ENCODE measurements at regions not wholly inside any gene's neighbourhood (a gene's known extent, or its start where the extent isn't known, plus 50 kb on each side); places are given as distances from the start of the nearest gene placed in this dataset.

- H3K27ac ChIP-seq (ENCODE audit: low read depth in 1 of 3, low read length in 2 of 3), result no peak overlapping the region
- peaks cover 0 to 4% of the 10 kb centered on the region in 2 donors for H3K9me3 ChIP-seq (ENCODE audit: control insufficient read depth in 2 of 2, insufficient read depth in 1 of 2, low read depth in 1 of 2, low read length in 1 of 2)
- no peaks in the 10 kb centered on the region for H3K4me1 ChIP-seq (ENCODE audit: control insufficient read depth in 3 of 3, insufficient read depth in 2 of 3, low read depth in 1 of 3, low read length in 2 of 3)
- H3K4me3 ChIP-seq (ENCODE audit: low read depth in 1 of 3, low read length in 3 of 3), result no peak overlapping the region
- no peak for FAIRE-seq
- H3K27me3 ChIP-seq (ENCODE audit: control insufficient read depth in 3 of 3, insufficient read depth in 3 of 3, low read length in 3 of 3), result no peaks in the 10 kb centered on the region
- DNase-seq, result no peak
- H3K36me3 ChIP-seq (ENCODE audit: control insufficient read depth in 3 of 3, insufficient read depth in 2 of 3, low read depth in 1 of 3, low read length in 3 of 3), result no peaks in the 10 kb centered on the region
- WGBS, 3 donors, result 69 to 73% (median 71%) methylated on average over 10 of the region's 10 CpGs
These were observed 1386.6 kb upstream of the PCDH9 start for GRCh38 chr13:68616600-68617222.

- no peaks in the 10 kb centered on the region for H3K27me3 ChIP-seq (ENCODE audit: control insufficient read depth in 3 of 3, insufficient read depth in 3 of 3, low read length in 3 of 3)
- H3K27ac ChIP-seq (ENCODE audit: low read depth in 1 of 3, low read length in 2 of 3), result no peak overlapping the region
- FAIRE-seq (no peak), DNase-seq (no peak)
- H3K4me1 ChIP-seq (ENCODE audit: control insufficient read depth in 3 of 3, insufficient read depth in 2 of 3, low read depth in 1 of 3, low read length in 2 of 3), result no peaks in the 10 kb centered on the region
- no peak overlapping the region for H3K4me3 ChIP-seq (ENCODE audit: low read depth in 1 of 3, low read length in 3 of 3)
- H3K36me3 ChIP-seq (ENCODE audit: control insufficient read depth in 3 of 3, insufficient read depth in 2 of 3, low read depth in 1 of 3, low read length in 3 of 3), result no peaks in the 10 kb centered on the region
- 83 to 87% (median 85%) methylated on average over 8 of the region's 8 CpGs for WGBS, 3 donors
- no peaks in the 10 kb centered on the region for H3K9me3 ChIP-seq (ENCODE audit: control insufficient read depth in 2 of 2, insufficient read depth in 1 of 2, low read depth in 1 of 2, low read length in 1 of 2)
These were observed 1379.5 kb upstream of the PCDH9 start for GRCh38 chr13:68609661-68610060.

GRCh38 chr13:68608147-68608546 is 1378.0 kb upstream of the PCDH9 start:
- no peak overlapping the region for H3K4me3 ChIP-seq (ENCODE audit: low read depth in 1 of 3, low read length in 3 of 3)
- no peaks in the 10 kb centered on the region for H3K4me1 ChIP-seq (ENCODE audit: control insufficient read depth in 3 of 3, insufficient read depth in 2 of 3, low read depth in 1 of 3, low read length in 2 of 3)
- no peaks in the 10 kb centered on the region for H3K9me3 ChIP-seq (ENCODE audit: control insufficient read depth in 2 of 2, insufficient read depth in 1 of 2, low read depth in 1 of 2, low read length in 1 of 2)
- DNase-seq, result no peak
- H3K27ac ChIP-seq (ENCODE audit: low read depth in 1 of 3, low read length in 2 of 3), result no peak overlapping the region
- H3K27me3 ChIP-seq (ENCODE audit: control insufficient read depth in 3 of 3, insufficient read depth in 3 of 3, low read length in 3 of 3), result no peaks in the 10 kb centered on the region
- H3K36me3 ChIP-seq (ENCODE audit: control insufficient read depth in 3 of 3, insufficient read depth in 2 of 3, low read depth in 1 of 3, low read length in 3 of 3), result no peaks in the 10 kb centered on the region
- FAIRE-seq, result no peak

GRCh38 chr13:68597641-68598040 is 1367.5 kb upstream of the PCDH9 start:
- Histone ChIP-seq H3K27me3 (ENCODE audit: control insufficient read depth in 3 of 3, insufficient read depth in 3 of 3, low read length in 3 of 3) (no peaks in the 10 kb centered on the region), H3K27ac (ENCODE audit: low read depth in 1 of 3, low read length in 2 of 3) (no peak overlapping the region), H3K4me1 (ENCODE audit: control insufficient read depth in 3 of 3, insufficient read depth in 2 of 3, low read depth in 1 of 3, low read length in 2 of 3) (no peaks in the 10 kb centered on the region), H3K4me3 (ENCODE audit: low read depth in 1 of 3, low read length in 3 of 3) (no peak overlapping the region), H3K36me3 (ENCODE audit: control insufficient read depth in 3 of 3, insufficient read depth in 2 of 3, low read depth in 1 of 3, low read length in 3 of 3) (no peaks in the 10 kb centered on the region), H3K9me3 (ENCODE audit: control insufficient read depth in 2 of 2, insufficient read depth in 1 of 2, low read depth in 1 of 2, low read length in 1 of 2) (no peaks in the 10 kb centered on the region)
- no peak for FAIRE-seq
- DNase-seq, result peak in 1 of 2 donors; percentile 1

GRCh38 chr13:68588623-68589022 is 1358.5 kb upstream of the PCDH9 start:
- Histone ChIP-seq H3K36me3 (ENCODE audit: control insufficient read depth in 3 of 3, insufficient read depth in 2 of 3, low read depth in 1 of 3, low read length in 3 of 3) (no peaks in the 10 kb centered on the region), H3K27me3 (ENCODE audit: control insufficient read depth in 3 of 3, insufficient read depth in 3 of 3, low read length in 3 of 3) (no peaks in the 10 kb centered on the region), H3K4me3 (ENCODE audit: low read depth in 1 of 3, low read length in 3 of 3) (no peak overlapping the region), H3K9me3 (ENCODE audit: control insufficient read depth in 2 of 2, insufficient read depth in 1 of 2, low read depth in 1 of 2, low read length in 1 of 2) (no peaks in the 10 kb centered on the region), H3K27ac (ENCODE audit: low read depth in 1 of 3, low read length in 2 of 3) (no peak overlapping the region), H3K4me1 (ENCODE audit: control insufficient read depth in 3 of 3, insufficient read depth in 2 of 3, low read depth in 1 of 3, low read length in 2 of 3) (no peaks in the 10 kb centered on the region)
- FAIRE-seq, result no peak
- WGBS, 3 donors, result 41 to 56% (median 51%) methylated on average over 4 of the region's 4 CpGs
- no peak for DNase-seq

GRCh38 chr13:68584776-68585175 is 1354.6 kb upstream of the PCDH9 start:
- 28 to 51% (median 35%) methylated on average over 1 of the region's 1 CpG for WGBS, 3 donors
- no peak overlapping the region for H3K27ac ChIP-seq (ENCODE audit: low read depth in 1 of 3, low read length in 2 of 3)
- no peaks in the 10 kb centered on the region for H3K36me3 ChIP-seq (ENCODE audit: control insufficient read depth in 3 of 3, insufficient read depth in 2 of 3, low read depth in 1 of 3, low read length in 3 of 3)
- no peak overlapping the region for H3K4me3 ChIP-seq (ENCODE audit: low read depth in 1 of 3, low read length in 3 of 3)
- no peaks in the 10 kb centered on the region for H3K27me3 ChIP-seq (ENCODE audit: control insufficient read depth in 3 of 3, insufficient read depth in 3 of 3, low read length in 3 of 3)
- H3K9me3 ChIP-seq (ENCODE audit: control insufficient read depth in 2 of 2, insufficient read depth in 1 of 2, low read depth in 1 of 2, low read length in 1 of 2), result no peaks in the 10 kb centered on the region
- DNase-seq (no peak), FAIRE-seq (peak; percentile 44)
- H3K4me1 ChIP-seq (ENCODE audit: control insufficient read depth in 3 of 3, insufficient read depth in 2 of 3, low read depth in 1 of 3, low read length in 2 of 3), result no peaks in the 10 kb centered on the region

GRCh38 chr13:68574053-68574452 is 1343.9 kb upstream of the PCDH9 start:
- H3K36me3 ChIP-seq (ENCODE audit: control insufficient read depth in 3 of 3, insufficient read depth in 2 of 3, low read depth in 1 of 3, low read length in 3 of 3), result no peaks in the 10 kb centered on the region
- H3K27ac ChIP-seq (ENCODE audit: low read depth in 1 of 3, low read length in 2 of 3), result no peak overlapping the region
- H3K27me3 ChIP-seq (ENCODE audit: control insufficient read depth in 3 of 3, insufficient read depth in 3 of 3, low read length in 3 of 3), result no peaks in the 10 kb centered on the region
- no peak for DNase-seq
- H3K4me3 ChIP-seq (ENCODE audit: low read depth in 1 of 3, low read length in 3 of 3), result no peak overlapping the region
- no peaks in the 10 kb centered on the region for H3K9me3 ChIP-seq (ENCODE audit: control insufficient read depth in 2 of 2, insufficient read depth in 1 of 2, low read depth in 1 of 2, low read length in 1 of 2)
- no peaks in the 10 kb centered on the region for H3K4me1 ChIP-seq (ENCODE audit: control insufficient read depth in 3 of 3, insufficient read depth in 2 of 3, low read depth in 1 of 3, low read length in 2 of 3)
- 33 to 67% (median 50%) methylated on average over 1 of the region's 1 CpG for WGBS, 3 donors
- no peak for FAIRE-seq

- Histone ChIP-seq H3K27ac (ENCODE audit: low read depth in 1 of 3, low read length in 2 of 3) (no peak overlapping the region), H3K9me3 (ENCODE audit: control insufficient read depth in 2 of 2, insufficient read depth in 1 of 2, low read depth in 1 of 2, low read length in 1 of 2) (no peaks in the 10 kb centered on the region), H3K4me1 (ENCODE audit: control insufficient read depth in 3 of 3, insufficient read depth in 2 of 3, low read depth in 1 of 3, low read length in 2 of 3) (no peaks in the 10 kb centered on the region), H3K36me3 (ENCODE audit: control insufficient read depth in 3 of 3, insufficient read depth in 2 of 3, low read depth in 1 of 3, low read length in 3 of 3) (no peaks in the 10 kb centered on the region), H3K4me3 (ENCODE audit: low read depth in 1 of 3, low read length in 3 of 3) (no peak overlapping the region), H3K27me3 (ENCODE audit: control insufficient read depth in 3 of 3, insufficient read depth in 3 of 3, low read length in 3 of 3) (no peaks in the 10 kb centered on the region)
- DNase-seq (peak in 1 of 2 donors; percentile 11), FAIRE-seq (no peak)
- WGBS, 3 donors, result 59 to 76% (median 70%) methylated on average over 5 of the region's 5 CpGs
These were observed 1321.8 kb upstream of the PCDH9 start for GRCh38 chr13:68551701-68552522.

GRCh38 chr13:68550330-68550729 is 1320.2 kb upstream of the PCDH9 start:
- no peak overlapping the region for H3K27ac ChIP-seq (ENCODE audit: low read depth in 1 of 3, low read length in 2 of 3)
- no peak for DNase-seq
- no peaks in the 10 kb centered on the region for H3K36me3 ChIP-seq (ENCODE audit: control insufficient read depth in 3 of 3, insufficient read depth in 2 of 3, low read depth in 1 of 3, low read length in 3 of 3)
- no peaks in the 10 kb centered on the region for H3K4me1 ChIP-seq (ENCODE audit: control insufficient read depth in 3 of 3, insufficient read depth in 2 of 3, low read depth in 1 of 3, low read length in 2 of 3)
- WGBS, 3 donors, result 55 to 65% (median 64%) methylated on average over 1 of the region's 1 CpG
- H3K9me3 ChIP-seq (ENCODE audit: control insufficient read depth in 2 of 2, insufficient read depth in 1 of 2, low read depth in 1 of 2, low read length in 1 of 2), result no peaks in the 10 kb centered on the region
- no peak overlapping the region for H3K4me3 ChIP-seq (ENCODE audit: low read depth in 1 of 3, low read length in 3 of 3)
- no peak for FAIRE-seq
- H3K27me3 ChIP-seq (ENCODE audit: control insufficient read depth in 3 of 3, insufficient read depth in 3 of 3, low read length in 3 of 3), result no peaks in the 10 kb centered on the region
